GM18951 (cell line): ENCODE measurements at regions not wholly inside any gene's neighbourhood (a gene's known extent, or its start where the extent isn't known, plus 50 kb on each side); places are given as distances from the start of the nearest gene placed in this dataset.

Experiments used
- POLR2A ChIP-seq: IDR thresholded peaks from 4 replicates; pipeline ENCODE4 v1.6.1; 2011; ENCODE audit warnings: mild to moderate bottlenecking; ENCODE audit not compliant: insufficient read length, insufficient read depth; ENCODE audit errors: extremely low read depth
- in situ Hi-C: fragments of 300-500 bp; cut with MboI; formaldehyde crosslinking; loops from one replicate; pipeline ENCODE4 v1.12.0; 2022; ENCODE audit warnings: low sequenced_read_pairs, mixed read lengths, inconsistent platforms; ENCODE audit not compliant: unreplicated experiment

DNA sequence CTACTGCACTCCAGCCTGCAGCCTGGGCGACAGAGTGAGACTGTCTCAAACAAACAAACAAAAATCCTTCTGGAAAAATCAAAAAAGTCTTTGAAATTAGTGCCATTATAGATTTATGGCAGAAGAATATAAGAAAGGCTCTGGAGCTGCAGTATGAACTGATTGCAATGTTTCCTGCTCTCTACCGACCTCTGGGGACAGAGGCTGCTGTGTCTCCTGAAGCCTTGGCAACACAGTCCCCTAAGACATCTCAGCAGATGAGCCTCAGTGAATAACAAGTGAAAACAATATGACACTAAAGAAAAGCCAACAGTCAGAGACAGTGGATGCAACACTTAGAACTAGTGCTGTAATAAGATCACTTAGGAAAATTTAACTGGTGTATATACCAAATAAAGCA, 494.9 kb upstream of the LRATD1 start:
- no peak for TF ChIP-seq POLR2A
- in situ Hi-C loops: no loop called here

DNA sequence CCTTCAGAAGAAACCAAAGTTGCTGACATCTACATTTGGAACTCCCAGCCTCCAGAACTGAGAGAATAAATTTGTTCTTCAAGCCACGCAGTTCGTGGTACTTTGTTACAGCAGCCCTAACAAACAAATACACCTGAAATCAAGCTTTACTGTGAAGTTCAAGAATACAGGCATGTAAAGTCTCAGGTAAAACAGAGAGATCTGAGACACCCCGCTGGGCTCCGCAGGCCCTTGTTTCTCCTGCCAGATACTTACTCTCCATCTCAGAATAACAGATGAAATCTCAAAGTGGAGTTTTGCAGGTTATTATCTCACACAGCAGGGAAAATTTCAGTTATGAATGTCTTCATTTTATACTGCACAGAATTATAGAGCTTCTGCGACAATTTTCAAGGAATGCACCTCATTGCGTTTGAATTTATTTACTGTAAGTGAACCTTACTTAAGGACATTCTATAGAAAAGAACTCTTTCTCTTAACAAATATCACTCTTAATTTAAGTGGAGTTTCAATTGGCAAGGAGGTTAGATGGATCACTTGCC, 492.4 kb upstream of the LRATD1 start:
- in situ Hi-C loops: no loop called here
- no peak for TF ChIP-seq POLR2A

DNA sequence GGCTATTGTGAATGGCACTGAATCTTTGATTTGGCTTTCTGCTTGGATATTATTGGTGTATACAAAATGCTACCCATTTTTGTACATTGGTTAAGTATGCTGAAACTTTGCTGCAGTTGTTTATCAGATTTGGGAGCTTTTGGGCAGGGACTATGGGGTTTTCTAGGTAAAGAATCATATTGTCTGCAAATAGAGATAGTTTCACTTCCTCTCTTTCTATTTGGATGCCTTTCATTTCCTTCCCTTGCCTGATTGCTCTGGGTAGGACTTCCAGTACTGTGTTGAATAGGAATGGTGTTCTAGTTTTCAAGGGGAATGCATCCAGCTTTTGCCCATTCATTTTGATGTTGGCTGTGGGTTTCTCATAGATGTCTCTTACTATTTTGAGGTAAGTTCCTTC, 489.1 kb upstream of the LRATD1 start:
- TF ChIP-seq POLR2A: no peak
- in situ Hi-C loops: no loop called here

GRCh38 chr2:14148216-14148615, 484.3 kb upstream of the LRATD1 start:
- TF ChIP-seq POLR2A: no peak
- in situ Hi-C loops: no loop called here

DNA sequence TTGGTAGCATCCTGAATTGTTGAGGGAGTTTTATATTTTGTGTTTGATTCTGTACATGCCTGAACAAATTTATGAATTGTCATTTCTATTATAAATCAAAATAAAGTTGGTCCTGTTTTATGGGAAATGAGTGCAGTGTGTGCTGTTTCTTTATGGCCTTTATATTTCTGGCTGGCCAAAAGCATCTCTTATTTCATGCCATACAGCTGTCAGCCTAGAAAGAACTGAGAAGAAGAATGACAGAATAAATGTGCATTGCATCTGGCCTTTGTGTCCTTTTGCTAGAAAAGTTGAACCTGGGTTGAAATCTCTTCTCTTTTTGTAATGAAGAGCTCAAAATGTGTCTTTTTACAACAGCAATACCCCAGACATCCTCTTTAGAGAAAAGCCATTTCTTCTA, 474.7 kb upstream of the LRATD1 start:
- no peak for TF ChIP-seq POLR2A
- in situ Hi-C loops: no loop called here

GRCh38 chr2:14180333-14180732, 452.2 kb upstream of the LRATD1 start:
- in situ Hi-C loops: no loop called here
- TF ChIP-seq POLR2A: no peak

DNA sequence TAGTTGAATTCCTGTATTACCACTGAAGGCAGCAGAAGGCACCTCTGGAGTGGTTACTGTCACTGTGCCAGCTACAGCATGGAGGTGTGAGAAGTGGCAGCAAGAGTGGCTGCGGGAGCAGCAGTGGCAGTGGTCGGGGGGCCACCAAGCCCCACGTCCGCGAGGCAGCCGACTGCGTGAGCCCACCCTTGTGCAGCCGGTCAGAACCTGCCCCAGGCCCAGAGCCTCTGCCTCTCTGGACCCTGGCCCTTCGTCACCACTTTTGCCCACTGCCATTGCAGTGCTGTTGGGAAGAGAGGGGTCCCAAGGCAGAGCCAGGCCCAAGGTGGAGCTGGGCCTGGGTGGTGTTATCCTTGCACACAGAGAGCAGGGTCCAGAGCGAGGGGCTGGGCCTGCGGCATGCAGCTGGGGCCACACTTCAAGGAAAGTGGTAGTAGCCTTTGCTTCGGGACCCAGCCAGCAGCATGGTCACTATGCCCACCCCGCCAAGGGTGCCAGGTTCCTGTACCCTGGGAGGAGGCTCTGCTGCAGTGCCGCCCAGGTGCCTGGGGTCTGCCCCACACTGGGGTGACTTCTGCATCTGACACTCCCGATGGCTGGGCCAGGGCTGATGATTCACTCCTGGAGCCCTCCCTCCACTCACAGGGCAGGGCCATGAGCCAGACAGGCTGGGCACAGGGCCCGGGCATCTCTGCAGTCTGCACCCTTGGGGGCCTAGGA, 450.1 kb upstream of the LRATD1 start:
- in situ Hi-C loops: no loop called here
- TF ChIP-seq POLR2A: no peak

- no peak for TF ChIP-seq POLR2A
- in situ Hi-C loops: no loop called here
Observed at GRCh38 chr2:14185906-14186305, 446.6 kb upstream of the LRATD1 start.

- TF ChIP-seq POLR2A: no peak
- in situ Hi-C loops: no loop called here
Observed at GRCh38 chr2:14188446-14188845, 444.1 kb upstream of the LRATD1 start.

DNA sequence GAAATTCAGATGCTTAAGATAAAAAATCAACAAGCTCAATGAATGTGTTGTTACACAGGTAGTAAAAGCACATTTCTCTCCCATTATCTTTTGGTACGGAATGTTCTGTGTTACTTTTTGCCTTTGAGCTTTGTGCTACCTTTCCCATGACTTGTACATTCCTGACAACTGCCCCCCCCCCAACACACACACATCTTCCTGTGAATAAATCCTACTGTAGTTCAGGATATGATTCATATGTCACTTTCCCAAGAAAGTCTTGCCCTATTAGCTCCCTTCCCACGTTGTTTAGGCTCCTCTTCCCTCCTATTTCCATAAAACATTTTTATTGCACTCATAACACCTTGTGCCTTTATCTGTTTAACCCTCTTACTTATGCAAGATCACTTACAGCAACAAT, 442.6 kb upstream of the LRATD1 start:
- TF ChIP-seq POLR2A: no peak
- in situ Hi-C loops: no loop called here

DNA sequence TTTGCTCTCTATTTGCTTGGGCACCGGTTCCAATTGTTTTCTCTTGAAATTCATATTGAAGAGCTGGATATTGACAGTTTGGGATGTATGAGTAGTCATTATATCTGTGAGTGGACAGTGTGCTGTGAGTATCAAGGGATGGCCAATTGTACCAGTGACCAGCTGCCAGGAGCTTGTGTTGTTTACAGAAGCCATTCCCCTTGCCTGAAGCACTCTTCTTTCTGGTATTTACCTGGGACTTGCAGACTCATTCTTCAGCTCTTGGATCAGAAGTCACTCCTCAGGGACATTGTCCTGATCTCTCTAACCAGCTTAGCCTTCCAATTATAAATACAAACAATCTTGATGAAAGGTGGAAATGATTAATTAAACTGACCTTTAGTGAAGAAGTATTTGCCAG, 438.3 kb upstream of the LRATD1 start:
- in situ Hi-C loops: no loop called here
- TF ChIP-seq POLR2A: no peak

- in situ Hi-C loops: no loop called here
- TF ChIP-seq POLR2A: no peak
Observed at GRCh38 chr2:14197293-14197692, 435.2 kb upstream of the LRATD1 start.

DNA sequence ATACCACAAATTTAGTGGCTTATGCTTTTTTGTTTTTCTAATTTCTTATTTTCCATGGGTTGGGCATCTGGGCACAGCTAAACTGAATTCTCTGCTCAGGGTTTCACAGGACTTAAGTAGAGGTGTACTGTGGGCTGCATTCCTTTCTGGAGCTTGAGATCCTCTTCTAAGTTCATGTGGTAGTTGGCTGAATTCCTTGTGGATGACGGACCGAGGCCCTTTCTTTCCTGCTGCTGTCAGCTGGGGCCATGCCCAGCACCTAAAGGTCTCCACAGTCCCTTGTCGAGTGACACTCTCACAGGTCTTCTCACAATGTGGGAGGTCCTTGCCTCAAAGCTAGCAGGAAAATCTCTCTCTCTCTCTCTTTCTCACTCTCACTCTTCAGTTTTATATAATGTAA, 433.5 kb upstream of the LRATD1 start:
- in situ Hi-C loops: no loop called here
- TF ChIP-seq POLR2A: no peak

GRCh38 chr2:14219306-14219705, 413.2 kb upstream of the LRATD1 start:
- TF ChIP-seq POLR2A: no peak
- in situ Hi-C loops: no loop called here
